Sigmoid colon (tissue), 4 donors: ENCODE measurements at regions not wholly inside any gene's neighbourhood (a gene's known extent, or its start where the extent isn't known, plus 50 kb on each side); places are given as distances from the start of the nearest gene placed in this dataset.

Source experiments
- POLR2A ChIP-seq, 2 donors: fragments of 450-650 bp; IDR thresholded peaks; one replicate each; pipeline ENCODE4 v1.6.1; 2016; ENCODE audit warnings: antibody characterized with exemption in 2 of 2, mild to moderate bottlenecking in 2 of 2, moderate library complexity in 2 of 2
- POLR2AphosphoS5 ChIP-seq, 4 donors: sonication (generic); formaldehyde crosslinking; IDR thresholded peaks; one replicate each; pipeline ENCODE4 v1.6.1; 2017; ENCODE audit warnings: antibody characterized with exemption in 4 of 4
- TF ChIP-seq, protein P1 (sequence below), 4 experiments: fragments of 450-650 bp in 3 of 4; fragments of 200-600 bp in 1 of 4; IDR thresholded peaks; one replicate each; pipeline ENCODE4 v1.5.1; 2016 to 2019; ENCODE audit warnings: antibody characterized with exemption in 4 of 4, mild to moderate bottlenecking in 3 of 4, moderate library complexity in 2 of 4

DNA sequence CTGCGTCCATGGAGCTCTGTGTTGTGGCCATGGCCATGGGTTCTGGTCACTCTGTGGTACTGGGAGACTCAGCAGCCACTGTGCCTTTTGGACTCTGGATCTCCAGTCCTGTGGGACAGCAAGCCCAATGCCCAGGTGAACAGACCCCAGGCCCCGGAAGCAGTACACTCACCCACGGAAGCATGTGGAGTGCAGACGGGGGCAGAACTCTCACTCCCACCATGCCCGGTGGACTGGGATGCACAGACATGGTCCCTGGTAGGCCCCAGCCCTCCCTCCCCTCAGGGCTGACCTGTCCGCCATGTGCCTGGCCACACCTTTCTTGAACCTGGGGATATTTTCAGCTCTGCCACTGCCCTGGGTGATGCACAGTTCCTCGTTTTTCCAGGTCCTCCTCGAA, 163.3 kb downstream of the URI1 start:
- TF ChIP-seq POLR2A (IDR thresholded peaks at IDR 0.05) = no peak
- TF ChIP-seq, protein P1, sequence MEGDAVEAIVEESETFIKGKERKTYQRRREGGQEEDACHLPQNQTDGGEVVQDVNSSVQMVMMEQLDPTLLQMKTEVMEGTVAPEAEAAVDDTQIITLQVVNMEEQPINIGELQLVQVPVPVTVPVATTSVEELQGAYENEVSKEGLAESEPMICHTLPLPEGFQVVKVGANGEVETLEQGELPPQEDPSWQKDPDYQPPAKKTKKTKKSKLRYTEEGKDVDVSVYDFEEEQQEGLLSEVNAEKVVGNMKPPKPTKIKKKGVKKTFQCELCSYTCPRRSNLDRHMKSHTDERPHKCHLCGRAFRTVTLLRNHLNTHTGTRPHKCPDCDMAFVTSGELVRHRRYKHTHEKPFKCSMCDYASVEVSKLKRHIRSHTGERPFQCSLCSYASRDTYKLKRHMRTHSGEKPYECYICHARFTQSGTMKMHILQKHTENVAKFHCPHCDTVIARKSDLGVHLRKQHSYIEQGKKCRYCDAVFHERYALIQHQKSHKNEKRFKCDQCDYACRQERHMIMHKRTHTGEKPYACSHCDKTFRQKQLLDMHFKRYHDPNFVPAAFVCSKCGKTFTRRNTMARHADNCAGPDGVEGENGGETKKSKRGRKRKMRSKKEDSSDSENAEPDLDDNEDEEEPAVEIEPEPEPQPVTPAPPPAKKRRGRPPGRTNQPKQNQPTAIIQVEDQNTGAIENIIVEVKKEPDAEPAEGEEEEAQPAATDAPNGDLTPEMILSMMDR (IDR thresholded peaks at IDR 0.05) = no peak
- TF ChIP-seq POLR2AphosphoS5 (IDR thresholded peaks at IDR 0.05) = no peak
